ENCODE measurements at regions not wholly inside any gene's neighbourhood (a gene's known extent, or its start where the extent isn't known, plus 50 kb on each side); places are given as distances from the start of the nearest gene placed in this dataset.

- H3K4me3 ChIP-seq (ENCODE audit: low read length), result no peak overlapping the region
- H3K36me3 ChIP-seq (ENCODE audit: control insufficient read depth, insufficient read depth, low read length), result no peaks in the 10 kb centered on the region
- Mint-ChIP-seq H3K36me3 (ENCODE audit: low read depth) (no peaks in the 10 kb centered on the region), H3K27me3 (ENCODE audit: insufficient read depth) (peaks cover 2% of the 10 kb centered on the region), H3K27ac (no peak overlapping the region), H3K9me3 (peaks cover 7% of the 10 kb centered on the region), H3K4me3 (no peak overlapping the region), H3K4me1 (no peaks in the 10 kb centered on the region)
- TF ChIP-seq CTCF (conservative IDR thresholded peaks at IDR 0.05), result no peak
- H3K27me3 ChIP-seq (ENCODE audit: control insufficient read depth, insufficient read depth, low read length, poor library complexity, severe bottlenecking), result peaks cover 1% of the 10 kb centered on the region
- H3K4me1 ChIP-seq (ENCODE audit: control insufficient read depth, insufficient read depth, low read length), result no peaks in the 10 kb centered on the region
- H3K9me3 ChIP-seq (ENCODE audit: control insufficient read depth, low read length), result no peaks in the 10 kb centered on the region
- no peak for DNase-seq
- H3K9ac ChIP-seq (ENCODE audit: extremely low read depth, low read length, poor library complexity, severe bottlenecking), result no peak overlapping the region
- no peak overlapping the region for H3K27ac ChIP-seq (ENCODE audit: low read depth, low read length)
These were observed 497.3 kb upstream of the PITX2 start for GRCh38 chr4:111120191-111120590.

DNA sequence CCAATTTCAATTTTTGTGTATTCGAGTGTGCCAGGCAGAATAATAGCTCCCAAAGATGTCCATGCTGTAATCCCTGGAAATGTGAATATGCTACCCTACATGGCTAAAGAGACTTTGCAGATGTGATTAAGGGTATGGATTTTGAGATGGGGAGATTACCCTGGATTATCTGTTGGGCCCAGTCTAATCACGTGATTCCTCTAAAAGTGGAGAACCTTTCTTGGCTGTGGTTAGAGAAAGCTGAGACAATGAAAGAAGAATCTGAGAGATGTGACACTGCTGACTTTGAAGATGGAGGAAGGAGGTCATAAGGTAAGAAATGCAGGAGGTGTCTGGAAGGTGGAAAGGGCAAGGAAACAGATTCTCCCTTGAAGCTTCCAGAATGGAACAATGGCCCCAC lies 503.5 kb upstream of the PITX2 start:
- no peak for TF ChIP-seq CTCF (conservative IDR thresholded peaks at IDR 0.05)
- Mint-ChIP-seq H3K4me3 (no peak overlapping the region), H3K36me3 (ENCODE audit: low read depth) (no peaks in the 10 kb centered on the region), H3K27ac (no peak overlapping the region), H3K4me1 (peaks cover 2% of the 10 kb centered on the region), H3K9me3 (peaks cover 1% of the 10 kb centered on the region), H3K27me3 (ENCODE audit: insufficient read depth) (peaks cover 45% of the 10 kb centered on the region)
- H3K4me3 ChIP-seq (ENCODE audit: low read length), result no peak overlapping the region
- DNase-seq, result no peak
- no peaks in the 10 kb centered on the region for H3K9me3 ChIP-seq (ENCODE audit: control insufficient read depth, low read length)
- no peaks in the 10 kb centered on the region for H3K4me1 ChIP-seq (ENCODE audit: control insufficient read depth, insufficient read depth, low read length)
- H3K27me3 ChIP-seq (ENCODE audit: control insufficient read depth, insufficient read depth, low read length, poor library complexity, severe bottlenecking), result peaks cover 58% of the 10 kb centered on the region
- H3K27ac ChIP-seq (ENCODE audit: low read depth, low read length), result no peak overlapping the region
- H3K36me3 ChIP-seq (ENCODE audit: control insufficient read depth, insufficient read depth, low read length), result no peaks in the 10 kb centered on the region
- H3K9ac ChIP-seq (ENCODE audit: extremely low read depth, low read length, poor library complexity, severe bottlenecking), result no peak overlapping the region
- WGBS, 2 experiments (ENCODE audit: insufficient coverage in 1 of 2, insufficient read length in 1 of 2), result 92 to 96% methylated on average over 1 to 2 of the region's 2 CpGs

DNA sequence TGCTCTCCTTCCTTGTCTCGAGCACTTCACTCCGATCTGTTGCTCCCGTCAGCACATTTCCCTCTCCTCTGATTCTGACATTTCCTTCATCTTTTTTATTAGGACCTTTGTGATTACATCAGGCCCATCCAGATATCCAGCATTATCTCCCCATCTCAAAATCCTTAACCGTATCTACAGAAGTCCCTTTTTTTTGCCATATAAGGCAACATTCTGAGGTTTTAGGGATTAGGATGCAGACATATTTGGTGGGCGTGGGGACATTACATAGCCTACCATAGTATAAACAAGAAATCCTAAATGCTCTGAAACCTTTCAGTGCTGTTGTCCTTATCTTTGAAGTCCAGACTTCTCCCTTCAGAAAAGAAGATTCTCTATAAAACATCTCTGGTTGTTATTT lies 505.0 kb upstream of the PITX2 start:
- H3K27me3 Mint-ChIP-seq (ENCODE audit: insufficient read depth), result peaks cover 57% of the 10 kb centered on the region
- peaks cover 1% of the 10 kb centered on the region for H3K9me3 Mint-ChIP-seq
- Histone ChIP-seq H3K9me3 (ENCODE audit: control insufficient read depth, low read length) (no peaks in the 10 kb centered on the region), H3K27me3 (ENCODE audit: control insufficient read depth, insufficient read depth, low read length, poor library complexity, severe bottlenecking) (peaks cover 73% of the 10 kb centered on the region), H3K36me3 (ENCODE audit: control insufficient read depth, insufficient read depth, low read length) (no peaks in the 10 kb centered on the region), H3K4me1 (ENCODE audit: control insufficient read depth, insufficient read depth, low read length) (no peaks in the 10 kb centered on the region), H3K4me3 (ENCODE audit: low read length) (no peak overlapping the region), H3K9ac (ENCODE audit: extremely low read depth, low read length, poor library complexity, severe bottlenecking) (no peak overlapping the region), H3K27ac (ENCODE audit: low read depth, low read length) (no peak overlapping the region)
- no peaks in the 10 kb centered on the region for H3K36me3 Mint-ChIP-seq (ENCODE audit: low read depth)
- DNase-seq, result no peak
- TF ChIP-seq CTCF (conservative IDR thresholded peaks at IDR 0.05), result no peak
- 88 to 90% methylated on average over 5 of the region's 5 CpGs for WGBS, 2 experiments (ENCODE audit: insufficient coverage in 1 of 2, insufficient read length in 1 of 2)
- no peak overlapping the region for H3K27ac Mint-ChIP-seq
- H3K4me3 Mint-ChIP-seq, result no peak overlapping the region
- H3K4me1 Mint-ChIP-seq, result peaks cover 2% of the 10 kb centered on the region
